GM12878 (cell line): ENCODE measurements at regions not wholly inside any gene's neighbourhood (a gene's known extent, or its start where the extent isn't known, plus 50 kb on each side); places are given as distances from the start of the nearest gene placed in this dataset.

Source experiments
- BRCA1 ChIP-seq: IDR thresholded peaks from 2 replicates; pipeline ENCODE4 v1.6.1; 2011; ENCODE audit warnings: low read depth, low read length, improper control_type of control experiment
- MEF2A ChIP-seq: IDR thresholded peaks from 2 replicates; pipeline ENCODE4 v1.6.1; 2011; ENCODE audit warnings: low read depth, mild to moderate bottlenecking, low read length, moderate library complexity; ENCODE audit not compliant: insufficient read depth
- NR2C2 ChIP-seq: IDR thresholded peaks from 2 replicates; pipeline ENCODE4 v1.6.1; 2011; ENCODE audit warnings: borderline replicate concordance, low read depth; ENCODE audit not compliant: control insufficient read depth, insufficient read length
- POLR2AphosphoS2 ChIP-seq: IDR thresholded peaks from 2 replicates; pipeline ENCODE4 v1.6.1; 2011; ENCODE audit warnings: low read depth, mild to moderate bottlenecking, low read length, improper control_type of control experiment, moderate library complexity
- RFX5 ChIP-seq: IDR thresholded peaks from 2 replicates; pipeline ENCODE4 v1.6.1; 2011; ENCODE audit warnings: low read depth, low read length, improper control_type of control experiment
- SP1 ChIP-seq: IDR thresholded peaks from one replicate; pipeline ENCODE4 v1.6.1; 2011; ENCODE audit warnings: low read depth, low read length
- SPI1 ChIP-seq: IDR thresholded peaks from 2 replicates; pipeline ENCODE4 v1.6.1; 2011; ENCODE audit warnings: low read depth, mild to moderate bottlenecking, low read length, moderate library complexity, borderline replicate concordance; ENCODE audit not compliant: insufficient read depth
- TBL1XR1 ChIP-seq: IDR thresholded peaks from 2 replicates; pipeline ENCODE4 v1.6.1; 2012; ENCODE audit warnings: low read depth, low read length, improper control_type of control experiment
- TCF12 ChIP-seq: IDR thresholded peaks from 2 replicates; pipeline ENCODE4 v1.6.1; 2011; ENCODE audit warnings: low read depth, mild to moderate bottlenecking, low read length
- ZNF207 ChIP-seq: fragments of 450-650 bp; IDR thresholded peaks from 2 replicates; pipeline ENCODE4 v1.6.1; 2014; ENCODE audit warnings: antibody characterized with exemption, mild to moderate bottlenecking, borderline replicate concordance
- ZNF217 ChIP-seq: fragments of 450-650 bp; IDR thresholded peaks from 2 replicates; pipeline ENCODE4 v1.6.1; 2017; ENCODE audit warnings: antibody characterized with exemption, mild to moderate bottlenecking
- TF ChIP-seq, protein P1 (sequence below): IDR thresholded peaks from 2 replicates; pipeline ENCODE4 v1.6.1; 2012; ENCODE audit warnings: low read length, inconsistent platforms
- TF ChIP-seq, protein P2 (sequence below): fragments of 450-650 bp; IDR thresholded peaks from 2 replicates; pipeline ENCODE4 v1.6.1; 2017; ENCODE audit warnings: borderline replicate concordance
- TF ChIP-seq, protein P3 (sequence below): fragments of 450-650 bp; IDR thresholded peaks from 2 replicates; pipeline ENCODE4 v1.6.1; 2017; ENCODE audit warnings: mild to moderate bottlenecking, moderate library complexity

DNA sequence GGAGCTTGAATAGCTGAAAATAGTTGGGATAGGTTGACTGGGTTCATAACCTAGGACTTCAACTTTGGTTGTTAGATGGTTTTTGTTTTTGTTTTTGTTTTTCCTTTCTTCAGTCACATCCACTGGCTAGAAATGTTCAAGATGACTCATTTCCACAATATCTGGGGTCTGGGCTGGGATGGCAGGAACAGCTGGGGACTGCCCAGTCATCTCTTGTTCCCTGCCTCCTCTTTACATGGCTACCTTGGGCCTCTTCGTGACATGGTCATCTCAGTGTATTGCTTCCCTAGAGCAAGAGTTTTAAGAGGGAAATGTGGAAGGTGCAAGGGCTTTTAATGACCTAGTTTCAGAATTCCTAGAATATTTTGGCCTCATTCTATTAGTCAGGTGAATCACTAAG, 915.8 kb downstream of the XPNPEP1 start (continued):
- TF ChIP-seq, protein P1, sequence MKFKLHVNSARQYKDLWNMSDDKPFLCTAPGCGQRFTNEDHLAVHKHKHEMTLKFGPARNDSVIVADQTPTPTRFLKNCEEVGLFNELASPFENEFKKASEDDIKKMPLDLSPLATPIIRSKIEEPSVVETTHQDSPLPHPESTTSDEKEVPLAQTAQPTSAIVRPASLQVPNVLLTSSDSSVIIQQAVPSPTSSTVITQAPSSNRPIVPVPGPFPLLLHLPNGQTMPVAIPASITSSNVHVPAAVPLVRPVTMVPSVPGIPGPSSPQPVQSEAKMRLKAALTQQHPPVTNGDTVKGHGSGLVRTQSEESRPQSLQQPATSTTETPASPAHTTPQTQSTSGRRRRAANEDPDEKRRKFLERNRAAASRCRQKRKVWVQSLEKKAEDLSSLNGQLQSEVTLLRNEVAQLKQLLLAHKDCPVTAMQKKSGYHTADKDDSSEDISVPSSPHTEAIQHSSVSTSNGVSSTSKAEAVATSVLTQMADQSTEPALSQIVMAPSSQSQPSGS: no peak
- TF ChIP-seq TCF12 (no peak), NR2C2 (no peak), POLR2AphosphoS2 (no peak), SPI1 (no peak), ZNF217 (no peak), TBL1XR1 (no peak), SP1 (no peak), BRCA1 (no peak), ZNF207 (no peak), MEF2A (no peak), RFX5 (no peak)
- TF ChIP-seq, protein P2, sequence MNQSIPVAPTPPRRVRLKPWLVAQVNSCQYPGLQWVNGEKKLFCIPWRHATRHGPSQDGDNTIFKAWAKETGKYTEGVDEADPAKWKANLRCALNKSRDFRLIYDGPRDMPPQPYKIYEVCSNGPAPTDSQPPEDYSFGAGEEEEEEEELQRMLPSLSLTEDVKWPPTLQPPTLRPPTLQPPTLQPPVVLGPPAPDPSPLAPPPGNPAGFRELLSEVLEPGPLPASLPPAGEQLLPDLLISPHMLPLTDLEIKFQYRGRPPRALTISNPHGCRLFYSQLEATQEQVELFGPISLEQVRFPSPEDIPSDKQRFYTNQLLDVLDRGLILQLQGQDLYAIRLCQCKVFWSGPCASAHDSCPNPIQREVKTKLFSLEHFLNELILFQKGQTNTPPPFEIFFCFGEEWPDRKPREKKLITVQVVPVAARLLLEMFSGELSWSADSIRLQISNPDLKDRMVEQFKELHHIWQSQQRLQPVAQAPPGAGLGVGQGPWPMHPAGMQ: no peak
- TF ChIP-seq, protein P3, sequence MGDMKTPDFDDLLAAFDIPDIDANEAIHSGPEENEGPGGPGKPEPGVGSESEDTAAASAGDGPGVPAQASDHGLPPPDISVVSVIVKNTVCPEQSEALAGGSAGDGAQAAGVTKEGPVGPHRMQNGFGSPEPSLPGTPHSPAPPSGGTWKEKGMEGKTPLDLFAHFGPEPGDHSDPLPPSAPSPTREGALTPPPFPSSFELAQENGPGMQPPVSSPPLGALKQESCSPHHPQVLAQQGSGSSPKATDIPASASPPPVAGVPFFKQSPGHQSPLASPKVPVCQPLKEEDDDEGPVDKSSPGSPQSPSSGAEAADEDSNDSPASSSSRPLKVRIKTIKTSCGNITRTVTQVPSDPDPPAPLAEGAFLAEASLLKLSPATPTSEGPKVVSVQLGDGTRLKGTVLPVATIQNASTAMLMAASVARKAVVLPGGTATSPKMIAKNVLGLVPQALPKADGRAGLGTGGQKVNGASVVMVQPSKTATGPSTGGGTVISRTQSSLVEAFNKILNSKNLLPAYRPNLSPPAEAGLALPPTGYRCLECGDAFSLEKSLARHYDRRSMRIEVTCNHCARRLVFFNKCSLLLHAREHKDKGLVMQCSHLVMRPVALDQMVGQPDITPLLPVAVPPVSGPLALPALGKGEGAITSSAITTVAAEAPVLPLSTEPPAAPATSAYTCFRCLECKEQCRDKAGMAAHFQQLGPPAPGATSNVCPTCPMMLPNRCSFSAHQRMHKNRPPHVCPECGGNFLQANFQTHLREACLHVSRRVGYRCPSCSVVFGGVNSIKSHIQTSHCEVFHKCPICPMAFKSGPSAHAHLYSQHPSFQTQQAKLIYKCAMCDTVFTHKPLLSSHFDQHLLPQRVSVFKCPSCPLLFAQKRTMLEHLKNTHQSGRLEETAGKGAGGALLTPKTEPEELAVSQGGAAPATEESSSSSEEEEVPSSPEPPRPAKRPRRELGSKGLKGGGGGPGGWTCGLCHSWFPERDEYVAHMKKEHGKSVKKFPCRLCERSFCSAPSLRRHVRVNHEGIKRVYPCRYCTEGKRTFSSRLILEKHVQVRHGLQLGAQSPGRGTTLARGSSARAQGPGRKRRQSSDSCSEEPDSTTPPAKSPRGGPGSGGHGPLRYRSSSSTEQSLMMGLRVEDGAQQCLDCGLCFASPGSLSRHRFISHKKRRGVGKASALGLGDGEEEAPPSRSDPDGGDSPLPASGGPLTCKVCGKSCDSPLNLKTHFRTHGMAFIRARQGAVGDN: no peak
- TF ChIP-seq, all 136 proteins: peak for 0
